GM21528 (cell line): ENCODE measurements at regions not wholly inside any gene's neighbourhood (a gene's known extent, or its start where the extent isn't known, plus 50 kb on each side); places are given as distances from the start of the nearest gene placed in this dataset.

Experiments
- ATAC-seq: cut with Tn5 transposase; IDR thresholded peaks from one replicate; pipeline ENCODE4 v1.9.1; 2021; ENCODE audit warnings: mild to moderate bottlenecking, moderate library complexity; ENCODE audit not compliant: unreplicated experiment, low FRiP score

GRCh38 chr9:95762322-95762721 lies 113.2 kb upstream of the ERCC6L2 start:
- no peak for ATAC-seq

GRCh38 chr9:95760791-95761190 lies 114.7 kb upstream of the ERCC6L2 start:
- ATAC-seq = no peak

GRCh38 chr9:95757439-95757838 lies 118.1 kb upstream of the ERCC6L2 start:
- no peak for ATAC-seq

- ATAC-seq = no peak
Measured at GRCh38 chr9:95756986-95757385, 118.5 kb upstream of the ERCC6L2 start.

GRCh38 chr9:95756101-95756500 lies 119.4 kb upstream of the ERCC6L2 start:
- ATAC-seq = no peak

GRCh38 chr9:95755421-95755730 lies 120.1 kb upstream of the ERCC6L2 start:
- no peak for ATAC-seq

GRCh38 chr9:95754533-95755420 lies 120.7 kb upstream of the ERCC6L2 start:
- no peak for ATAC-seq

- ATAC-seq = no peak
Measured at GRCh38 chr9:95753762-95754465, 121.6 kb upstream of the ERCC6L2 start.

- no peak for ATAC-seq
Measured at GRCh38 chr9:95752129-95752731, 123.3 kb upstream of the ERCC6L2 start.

- ATAC-seq = no peak
Measured at GRCh38 chr9:95751520-95751790, 124.0 kb upstream of the ERCC6L2 start.

- ATAC-seq = no peak
Measured at GRCh38 chr9:95750725-95751519, 124.6 kb upstream of the ERCC6L2 start.

GRCh38 chr9:95749493-95749892 lies 126.0 kb upstream of the ERCC6L2 start:
- ATAC-seq = no peak

GRCh38 chr9:95746408-95747180 lies 128.9 kb upstream of the ERCC6L2 start:
- ATAC-seq = no peak

- ATAC-seq = no peak
Measured at GRCh38 chr9:95742821-95743220, 132.7 kb upstream of the ERCC6L2 start.

GRCh38 chr9:95741631-95742030 lies 133.9 kb upstream of the ERCC6L2 start:
- no peak for ATAC-seq

GRCh38 chr9:95740217-95741004 lies 135.1 kb upstream of the ERCC6L2 start:
- no peak for ATAC-seq

GRCh38 chr9:95738438-95738837 lies 137.1 kb upstream of the ERCC6L2 start:
- no peak for ATAC-seq

GRCh38 chr9:95736891-95737522 lies 138.5 kb upstream of the ERCC6L2 start:
- ATAC-seq = no peak

GRCh38 chr9:95736370-95736769 lies 139.1 kb upstream of the ERCC6L2 start:
- no peak for ATAC-seq
